ENCODE measurements at regions not wholly inside any gene's neighbourhood (a gene's known extent, or its start where the extent isn't known, plus 50 kb on each side); places are given as distances from the start of the nearest gene placed in this dataset.
A peak's percentile ranks its signal among the peaks of the same experiment; 100 is the strongest.
"Not testable (repeated sequence)": the region's sequence is repeated elsewhere in the genome, so short reads cannot be mapped to it uniquely, and the experiment has no call there.

- DNase-seq (ENCODE audit: low spot score) = no peak
Measured at GRCh38 chr6:68158256-68158655, 476.8 kb upstream of the ADGRB3 start.

- no peak for DNase-seq (ENCODE audit: low spot score)
Measured at GRCh38 chr6:68144667-68145066, 490.4 kb upstream of the ADGRB3 start.

GRCh38 chr6:68141190-68141589 lies 493.9 kb upstream of the ADGRB3 start:
- no peak for DNase-seq (ENCODE audit: low spot score)

GRCh38 chr6:68139130-68139529 lies 496.0 kb upstream of the ADGRB3 start:
- DNase-seq (ENCODE audit: low spot score) = peak; percentile 49

GRCh38 chr6:68134796-68135195 lies 500.3 kb upstream of the ADGRB3 start:
- DNase-seq (ENCODE audit: low spot score) = no peak

DNA sequence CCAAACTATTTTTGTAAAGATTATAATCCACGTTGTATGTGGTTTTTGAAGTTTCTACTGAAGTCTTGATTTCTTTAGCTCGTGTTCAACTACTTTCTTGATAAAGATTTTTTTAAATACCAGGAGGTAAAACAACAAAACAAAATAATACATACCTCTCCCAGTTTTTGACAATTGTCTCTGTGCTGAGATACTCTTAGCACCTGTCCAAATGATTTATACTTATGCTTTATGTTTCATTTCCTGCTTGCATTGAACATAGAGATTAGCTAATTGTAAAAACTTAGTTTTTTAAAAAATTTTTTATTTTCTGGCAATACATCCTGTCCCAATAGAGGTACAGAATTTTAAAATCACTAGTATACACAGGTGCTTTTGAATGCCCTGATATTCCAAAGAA lies 506.9 kb upstream of the ADGRB3 start:
- DNase-seq (ENCODE audit: low spot score) = no peak

GRCh38 chr6:68127074-68127473 lies 508.0 kb upstream of the ADGRB3 start:
- DNase-seq (ENCODE audit: low spot score) = no peak

DNA sequence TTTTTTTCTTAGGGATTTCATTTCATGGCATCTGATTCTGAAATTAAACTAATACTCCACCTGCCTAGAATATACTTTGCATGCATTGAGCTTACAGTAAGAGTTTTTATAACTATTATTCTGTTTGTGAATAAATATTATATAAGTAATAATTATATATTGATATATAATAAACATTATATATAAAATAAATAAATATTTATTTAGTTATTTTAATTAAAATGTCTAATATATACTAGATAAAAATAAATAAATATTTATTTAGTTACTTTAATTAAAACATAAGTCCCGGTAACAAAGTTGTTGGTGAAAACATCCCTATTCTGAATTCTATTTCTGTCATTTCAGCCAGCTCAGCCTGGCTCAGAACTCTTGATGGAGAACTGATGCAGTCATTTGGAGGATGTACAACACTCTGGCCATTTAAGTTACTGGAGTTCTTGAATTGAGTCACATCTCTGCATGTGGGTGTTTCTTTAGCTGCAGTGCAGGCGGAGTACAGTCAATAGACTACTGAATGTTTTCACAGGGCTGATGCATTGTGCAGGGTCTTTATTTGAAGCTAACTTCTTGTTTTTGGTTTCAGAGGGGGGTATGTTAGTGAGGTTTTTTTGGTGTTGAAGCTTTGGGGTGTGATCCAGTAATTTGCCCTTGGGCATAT lies 508.9 kb upstream of the ADGRB3 start:
- no peak for DNase-seq (ENCODE audit: low spot score)

- not testable (repeated sequence) for DNase-seq (ENCODE audit: low spot score)
Measured at GRCh38 chr6:68122975-68123374, 512.1 kb upstream of the ADGRB3 start.

- no peak for DNase-seq (ENCODE audit: low spot score)
Measured at GRCh38 chr6:68122032-68122431, 513.0 kb upstream of the ADGRB3 start.

DNA sequence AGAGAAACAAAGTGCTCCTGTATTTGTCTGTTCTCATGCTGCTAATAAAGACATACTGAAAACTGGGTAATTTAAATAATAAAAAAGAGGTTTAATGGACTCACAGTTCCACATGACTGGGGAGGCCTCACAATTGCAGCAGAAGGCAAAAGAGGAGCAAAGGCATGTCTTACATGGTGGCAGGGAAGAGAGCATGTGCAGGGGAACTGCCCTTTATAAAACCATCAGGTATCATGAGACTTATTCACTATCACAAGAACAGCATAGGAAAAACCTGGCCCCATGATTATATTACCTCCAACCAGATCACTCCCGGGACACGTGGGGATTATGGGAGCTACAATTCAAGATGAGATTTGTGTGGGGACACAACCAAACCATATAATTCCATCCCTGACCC lies 514.1 kb upstream of the ADGRB3 start:
- not testable (repeated sequence) for DNase-seq (ENCODE audit: low spot score)

DNA sequence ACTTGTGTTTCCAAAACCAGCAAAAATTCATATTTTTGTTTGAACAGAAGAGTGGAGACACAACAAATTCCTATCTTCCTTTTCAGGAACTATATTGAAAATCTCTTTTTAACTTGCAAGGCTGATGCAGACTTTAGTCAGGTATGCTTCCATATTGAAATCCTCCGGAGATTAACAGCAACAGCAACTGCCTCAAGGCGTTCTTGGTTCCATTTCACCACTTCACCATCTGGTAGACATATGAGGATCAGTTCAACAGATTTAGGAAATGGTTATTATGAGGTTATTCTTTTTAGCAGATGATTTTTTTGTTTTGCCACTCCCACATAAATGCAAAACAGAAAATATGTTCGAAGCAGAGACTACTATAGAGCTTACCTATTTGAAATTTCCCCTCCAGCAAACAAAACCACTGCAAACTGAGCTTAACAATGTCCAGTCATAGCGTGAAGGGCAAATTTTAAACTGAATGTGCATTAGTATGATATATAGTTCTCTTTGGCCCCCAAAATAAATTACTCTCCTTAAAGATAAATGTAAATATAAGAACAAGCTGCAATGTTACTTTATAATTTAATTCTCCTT lies 520.5 kb upstream of the ADGRB3 start:
- no peak for DNase-seq (ENCODE audit: low spot score)

GRCh38 chr6:68108233-68108835 lies 526.7 kb upstream of the ADGRB3 start:
- no peak for DNase-seq (ENCODE audit: low spot score)

GRCh38 chr6:68094070-68094469 lies 541.0 kb upstream of the ADGRB3 start:
- DNase-seq (ENCODE audit: low spot score) = no peak

DNA sequence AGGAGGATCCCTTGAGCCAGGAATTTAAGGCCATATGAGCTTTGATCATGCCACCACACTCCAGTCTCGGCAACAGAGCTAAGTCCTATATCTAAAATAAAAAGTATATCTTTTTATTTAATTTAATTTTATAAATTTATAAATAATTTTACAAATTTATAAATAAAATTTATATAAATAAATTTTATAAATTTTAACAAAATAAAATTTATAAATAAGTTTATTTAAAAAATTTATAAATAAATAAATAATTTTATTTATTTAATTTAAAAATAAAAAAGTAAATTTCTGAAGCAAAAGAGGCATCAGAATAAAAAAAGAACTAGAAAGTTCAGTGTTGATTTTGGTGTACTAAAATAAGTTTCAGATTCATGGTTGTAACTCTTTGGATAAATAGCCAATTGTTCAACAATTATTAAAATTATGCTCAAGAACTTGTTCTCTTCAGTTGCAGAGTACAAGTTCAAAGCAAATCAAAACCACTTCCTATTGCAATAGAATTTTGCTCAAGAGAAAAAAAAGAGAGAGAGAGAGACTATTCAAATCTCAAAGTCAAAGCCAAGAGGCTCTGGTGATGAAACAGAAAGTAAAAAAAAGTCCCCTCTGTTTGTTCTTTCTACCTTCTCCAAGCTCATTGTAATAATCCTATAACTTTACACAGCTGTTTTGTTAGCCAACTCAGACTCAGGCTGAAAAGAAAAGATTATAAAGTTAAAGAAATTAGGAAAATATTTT lies 547.5 kb upstream of the ADGRB3 start:
- no peak for DNase-seq (ENCODE audit: low spot score)

- no peak for DNase-seq (ENCODE audit: low spot score)
Measured at GRCh38 chr6:68086199-68086598, 548.9 kb upstream of the ADGRB3 start.

DNA sequence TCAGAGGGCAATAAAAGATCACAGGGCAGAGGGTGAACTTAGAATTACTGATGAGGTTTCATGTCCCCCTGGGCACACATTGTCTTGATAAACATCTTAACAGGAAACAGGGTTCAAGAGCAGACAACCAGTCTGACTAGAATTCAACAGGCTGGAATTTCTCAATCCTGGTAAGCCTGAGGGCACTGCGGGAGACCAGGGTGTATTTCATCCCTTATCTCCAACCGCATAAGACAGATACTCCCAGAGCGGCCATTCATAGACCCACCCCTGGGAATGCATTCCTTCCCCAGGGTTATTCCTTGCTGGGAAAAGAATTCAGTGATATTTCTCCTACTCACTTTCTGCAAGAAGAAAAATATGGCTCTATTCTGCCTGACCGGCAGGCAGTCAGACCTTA lies 549.5 kb upstream of the ADGRB3 start:
- DNase-seq (ENCODE audit: low spot score) = not testable (repeated sequence)

DNA sequence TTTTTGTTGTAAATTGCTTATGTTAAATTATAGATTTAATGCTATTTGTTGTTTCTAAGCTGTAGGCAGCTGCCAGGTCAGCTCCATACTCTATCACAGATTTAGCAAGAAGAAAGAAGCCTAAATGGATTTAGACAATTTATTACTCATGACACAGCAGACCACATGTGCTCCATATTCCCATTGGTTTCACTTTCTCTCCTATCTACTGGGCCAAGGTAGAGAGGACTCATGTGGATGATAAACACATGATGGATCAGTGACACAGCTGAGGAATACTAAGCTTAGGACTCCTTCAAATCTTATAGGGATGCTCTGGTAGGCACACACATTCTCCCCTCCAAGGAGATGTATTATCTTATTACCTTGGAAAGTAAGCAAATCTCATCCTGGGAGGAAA lies 553.0 kb upstream of the ADGRB3 start:
- DNase-seq (ENCODE audit: low spot score) = no peak

DNA sequence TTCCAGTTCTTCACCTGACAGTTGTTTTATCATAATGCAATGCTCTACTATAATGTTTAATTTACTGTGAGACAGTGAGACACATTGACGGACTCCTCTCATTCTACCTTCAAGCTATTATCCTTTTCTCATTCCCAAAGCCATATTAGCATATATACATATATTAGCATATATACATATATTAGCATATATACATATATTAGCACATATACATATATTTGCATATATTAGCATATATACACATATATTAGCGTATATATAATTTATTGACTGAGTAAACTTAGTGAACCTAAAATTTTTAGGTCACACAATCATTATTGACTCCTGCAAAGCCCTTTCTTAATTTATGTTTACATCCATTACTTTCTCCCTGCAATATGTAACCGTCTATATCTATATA lies 555.0 kb upstream of the ADGRB3 start:
- DNase-seq (ENCODE audit: low spot score) = no peak

DNA sequence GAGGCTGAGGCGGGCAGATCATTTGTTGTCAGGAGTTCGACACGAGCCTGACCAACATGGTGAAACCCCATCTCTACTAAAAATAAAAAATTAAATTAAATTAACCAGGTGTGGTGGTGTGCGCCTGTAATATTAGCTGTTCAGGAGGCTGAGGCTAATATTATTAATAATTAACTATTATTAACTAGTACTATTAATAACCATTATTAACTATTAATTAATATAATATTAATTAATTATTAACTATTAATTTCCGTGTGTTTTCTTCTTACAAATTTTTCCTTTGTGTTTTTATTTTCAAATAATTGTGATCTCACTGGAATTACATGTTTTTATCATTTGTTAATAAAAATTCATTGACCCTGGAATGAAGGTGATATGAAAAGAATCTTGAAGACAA lies 557.4 kb upstream of the ADGRB3 start:
- DNase-seq (ENCODE audit: low spot score) = no peak

GRCh38 chr6:68071740-68072139 lies 563.3 kb upstream of the ADGRB3 start:
- no peak for DNase-seq (ENCODE audit: low spot score)

GRCh38 chr6:68069921-68070710 lies 565.0 kb upstream of the ADGRB3 start:
- DNase-seq (ENCODE audit: low spot score) = no peak

Data from ecto neural progenitor cell (in vitro differentiated cells).